AG10803 (cell line): ENCODE measurements at regions not wholly inside any gene's neighbourhood (a gene's known extent, or its start where the extent isn't known, plus 50 kb on each side); places are given as distances from the start of the nearest gene placed in this dataset.
"Not testable (repeated sequence)": the region's sequence is repeated elsewhere in the genome, so short reads cannot be mapped to it uniquely, and the experiment has no call there.

Experiments used
- DNase-seq: peaks from one replicate; pipeline ENCODE4 v3.0.0; 2010; ENCODE audit warnings: low read depth
- H3K4me3 ChIP-seq: 2 replicates; pipeline ENCODE4 v1.5.1; 2011; ENCODE audit warnings: mild to moderate bottlenecking, low read length, control low read depth
- CTCF ChIP-seq: conservative IDR thresholded peaks from 2 replicates; pipeline ENCODE4 v1.5.1; 2011; ENCODE audit warnings: mild to moderate bottlenecking, low read length, control low read depth, inconsistent platforms

- no peak for TF ChIP-seq CTCF
- H3K4me3 ChIP-seq, result no peak overlapping the region
- no peak for DNase-seq
Measured at GRCh38 chr21:13937236-13937635, 273.5 kb downstream of the LIPI start.

- H3K4me3 ChIP-seq, DNase-seq: not testable (repeated sequence)
Measured at GRCh38 chr21:13936033-13936937, 274.5 kb downstream of the LIPI start.

DNA sequence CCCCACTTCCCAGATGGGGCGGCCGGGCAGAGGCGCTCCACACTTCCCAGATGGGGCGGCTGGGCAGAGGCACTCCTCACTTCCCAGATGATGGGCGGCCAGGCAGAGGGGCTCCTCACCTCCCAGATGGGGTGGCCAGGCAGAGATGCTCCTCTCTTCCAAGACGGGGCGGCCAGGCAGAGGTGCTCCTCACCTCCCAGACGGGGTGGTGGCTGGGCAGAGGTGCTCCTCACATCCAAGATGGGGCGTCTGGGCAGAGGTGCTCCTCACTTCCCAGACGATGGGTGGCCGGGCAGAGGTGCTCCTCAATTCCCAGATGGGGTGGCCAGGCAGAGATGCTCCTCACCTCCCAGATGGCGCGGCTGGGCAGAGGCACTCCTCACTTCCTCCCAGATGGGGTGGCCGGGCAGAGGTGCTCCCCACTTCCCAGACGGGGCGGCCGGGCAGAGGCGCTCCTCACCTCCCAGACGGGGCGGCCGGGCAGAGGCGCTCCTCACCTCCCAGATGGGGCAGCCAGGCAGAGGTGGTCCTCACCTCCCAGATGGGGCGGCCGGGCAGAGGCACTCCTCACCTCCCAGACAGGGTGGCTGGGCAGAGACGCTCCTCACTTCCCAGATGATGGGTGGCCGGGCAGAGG is 275.2 kb downstream of the LIPI start:
- DNase-seq, H3K4me3 ChIP-seq: not testable (repeated sequence)

DNA sequence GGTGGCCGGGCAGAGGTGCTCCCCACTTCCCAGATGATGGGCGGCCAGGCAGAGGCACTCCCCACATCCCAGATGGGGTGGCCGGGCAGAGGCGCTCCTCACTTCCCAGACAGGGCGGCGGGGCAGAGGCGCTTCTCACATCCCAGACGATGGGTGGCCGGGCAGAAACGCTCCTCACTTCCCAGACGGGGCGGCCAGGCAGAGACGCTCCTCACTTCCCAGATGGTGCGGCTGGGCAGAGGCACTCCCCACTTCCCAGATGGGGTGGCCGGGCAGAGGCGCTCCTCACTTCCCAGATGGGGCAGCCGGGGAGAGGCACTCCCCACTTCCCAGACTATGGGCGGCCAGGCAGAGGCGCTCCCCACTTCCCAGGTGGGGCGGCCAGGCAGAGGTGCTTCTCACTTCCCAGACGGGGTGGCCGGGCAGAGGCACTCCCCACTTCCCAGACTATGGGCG is 275.8 kb downstream of the LIPI start:
- DNase-seq, result not testable (repeated sequence)

GRCh38 chr21:13923175-13923574 is 287.6 kb downstream of the LIPI start:
- not testable (repeated sequence) for H3K4me3 ChIP-seq, DNase-seq

More for the DNA sequence above, 275.8 kb downstream of the LIPI start:
- not testable (repeated sequence) for H3K4me3 ChIP-seq

- not testable (repeated sequence) for DNase-seq, H3K4me3 ChIP-seq
Measured at GRCh38 chr21:13921455-13921854, 289.3 kb downstream of the LIPI start.

- not testable (repeated sequence) for DNase-seq, H3K4me3 ChIP-seq
Measured at GRCh38 chr21:13907385-13907784, 297.8 kb downstream of the POTED start.

- DNase-seq, H3K4me3 ChIP-seq: not testable (repeated sequence)
Measured at GRCh38 chr21:13896596-13897247, 287.1 kb downstream of the POTED start.

GRCh38 chr21:13893617-13894016 is 284.0 kb downstream of the POTED start:
- not testable (repeated sequence) for H3K4me3 ChIP-seq, DNase-seq

DNA sequence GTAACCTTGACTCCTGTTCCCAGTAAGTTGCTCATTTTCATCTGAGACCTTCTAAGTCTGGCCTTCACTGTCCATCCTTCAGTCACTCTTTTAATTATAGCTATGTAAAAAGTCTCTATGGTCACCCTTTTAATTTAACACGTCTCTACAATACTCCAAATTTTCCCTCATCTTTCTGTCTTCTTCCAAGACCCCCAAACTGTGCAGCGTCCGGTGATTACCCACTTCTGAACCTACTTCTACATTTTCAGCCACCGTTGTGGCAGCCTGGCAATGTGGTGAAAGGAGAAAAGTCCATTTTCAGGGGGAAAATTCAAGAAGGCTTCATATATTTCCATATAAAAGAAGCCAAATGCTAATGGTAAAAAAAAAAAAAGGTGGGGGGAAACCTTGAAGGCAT is 283.4 kb downstream of the POTED start:
- not testable (repeated sequence) for DNase-seq, H3K4me3 ChIP-seq

DNA sequence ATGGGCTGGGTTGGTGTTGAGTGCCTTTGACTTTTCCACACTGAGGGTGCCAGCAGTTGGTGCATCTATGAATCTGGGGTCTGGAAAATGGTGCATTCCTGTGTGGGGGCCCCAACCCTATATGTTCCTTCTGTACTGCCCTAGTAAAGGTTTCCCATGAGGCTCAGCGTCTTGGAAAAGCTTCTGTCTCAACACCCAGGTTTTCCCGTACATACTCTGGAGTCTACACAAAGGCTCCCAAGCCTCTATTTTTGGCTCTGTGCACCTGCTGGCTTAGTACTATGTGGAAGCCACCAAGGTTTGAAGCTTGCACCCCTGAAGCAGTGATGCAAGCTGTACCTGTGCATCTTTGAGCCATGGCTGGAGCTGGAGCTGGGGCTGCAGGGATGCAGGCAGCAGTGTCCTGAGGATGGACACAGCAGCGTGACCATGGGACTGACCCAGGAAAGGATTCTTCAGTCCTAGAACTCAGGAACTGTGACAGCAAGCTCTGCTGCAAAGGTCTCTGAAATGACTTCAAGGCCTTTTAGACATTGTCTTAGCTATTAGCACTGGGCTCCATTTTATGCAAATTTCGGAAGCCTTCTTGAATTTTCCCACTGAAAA is 282.7 kb downstream of the POTED start:
- DNase-seq, H3K4me3 ChIP-seq: not testable (repeated sequence)

DNA sequence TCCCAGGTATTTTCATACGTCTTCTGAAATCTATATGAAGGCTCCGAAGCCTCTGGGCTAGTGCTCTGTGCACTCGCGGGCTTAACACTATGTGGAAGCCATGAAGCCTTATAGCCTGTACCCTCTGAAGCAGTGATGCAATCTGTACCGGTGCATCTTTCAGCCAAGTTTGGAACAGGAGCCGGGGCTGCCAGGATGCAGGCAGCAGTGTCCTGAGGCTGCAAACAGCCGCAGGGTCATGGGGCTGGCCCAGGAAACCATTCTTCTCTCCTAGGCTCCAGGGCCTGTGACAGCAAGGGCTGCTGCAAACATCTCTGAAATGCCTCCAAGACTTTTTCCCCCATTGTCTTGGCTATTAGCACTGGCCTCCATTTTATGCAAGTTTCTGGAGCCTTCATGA is 279.6 kb downstream of the POTED start:
- not testable (repeated sequence) for H3K4me3 ChIP-seq, DNase-seq

DNA sequence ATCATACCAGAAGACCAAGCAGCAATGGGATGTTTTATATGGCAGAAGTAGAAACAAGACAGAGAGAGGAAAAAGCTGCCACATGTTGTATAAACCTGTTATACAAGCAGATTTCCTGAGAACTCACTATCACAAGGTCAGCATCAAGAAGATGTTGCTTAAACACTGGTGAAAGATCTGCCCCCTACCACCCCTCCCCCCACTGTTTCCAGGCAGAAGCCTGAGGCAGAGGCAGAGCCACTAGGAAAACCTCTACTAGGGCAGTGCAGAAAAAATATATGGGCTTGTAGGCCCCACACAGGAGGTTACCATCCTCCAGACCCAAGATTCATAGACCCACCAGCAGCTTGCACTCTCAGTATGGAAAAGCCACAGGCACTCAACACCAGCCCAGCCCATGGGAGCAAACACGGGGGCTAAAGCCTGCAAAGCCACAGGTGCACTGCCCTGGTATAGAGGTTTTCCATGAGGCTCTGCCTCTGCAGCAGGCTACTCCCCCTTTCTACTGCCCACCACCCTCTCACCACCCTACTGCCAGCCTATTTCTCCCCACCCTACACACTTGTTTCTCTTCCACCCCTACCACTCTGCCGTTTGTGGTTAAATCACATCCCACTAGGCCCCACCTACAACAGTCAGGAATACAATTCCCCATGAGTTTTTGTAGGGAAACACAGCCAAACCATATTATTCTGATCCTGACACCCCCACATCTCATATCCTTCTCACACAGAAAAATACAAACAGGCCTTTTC is 274.2 kb downstream of the POTED start:
- H3K4me3 ChIP-seq, DNase-seq: not testable (repeated sequence)

GRCh38 chr21:13877503-13877902 is 267.9 kb downstream of the POTED start:
- DNase-seq, H3K4me3 ChIP-seq: not testable (repeated sequence)

GRCh38 chr21:13876999-13877398 is 267.4 kb downstream of the POTED start:
- DNase-seq, H3K4me3 ChIP-seq: not testable (repeated sequence)

- not testable (repeated sequence) for DNase-seq
Measured at GRCh38 chr21:13874001-13874400, 264.4 kb downstream of the POTED start.

More at GRCh38 chr21:13874001-13874400, 264.4 kb downstream of the POTED start:
- H3K4me3 ChIP-seq, result not testable (repeated sequence)
